SK-N-SH (cell line): ENCODE measurements at regions not wholly inside any gene's neighbourhood (a gene's known extent, or its start where the extent isn't known, plus 50 kb on each side); places are given as distances from the start of the nearest gene placed in this dataset.

Experiments used
- CTCF ChIA-PET: fragments of 300-600, 350-600 bp; formaldehyde crosslinking; extraction: SDS; loops from one replicate; lab custom pipeline; 2021; lab: Yijun Ruan, JAX
- POLR2A ChIA-PET: fragments of 350-600 bp; sonication (Branson Sonifier 250); formaldehyde crosslinking; extraction: SDS; loops from one replicate; lab custom pipeline; 2020; ENCODE audit warnings: antibody characterized with exemption, inconsistent platforms; lab: Yijun Ruan, JAX
- DNase-seq: peaks from one replicate; pipeline ENCODE4 v3.0.0; 2012
- H2AFZ ChIP-seq: fragments of 200-600 bp; sonication (generic); 2 replicates; pipeline ENCODE4 v1.8.1; 2016; ENCODE audit warnings: antibody characterized with exemption, mild to moderate bottlenecking, low read depth
- H3F3A ChIP-seq: fragments of 200-600 bp; sonication (generic); replicated peaks from 2 replicates; pipeline ENCODE3; 2016; ENCODE audit warnings: antibody characterized with exemption, mild to moderate bottlenecking; ENCODE audit not compliant: insufficient read depth
- H3K27ac ChIP-seq, 2 experiments: fragments of 200-500 bp in 1 of 2; fragments of 200-600 bp in 1 of 2; sonication (Bioruptor generic) in 1 of 2; sonication (generic), shearing (Covaris generic) in 1 of 2; 2 replicates each; pipeline versions ENCODE4 v1.5.1 to v1.6.1; 2014 to 2016; ENCODE audit warnings: low read depth in 2 of 2, inconsistent platforms in 1 of 2, low read length in 1 of 2, mild to moderate bottlenecking in 1 of 2, mixed read lengths in 1 of 2
- H3K27me3 ChIP-seq: fragments of 200-600 bp; sonication (generic), shearing (Covaris generic); 2 replicates; pipeline ENCODE4 v1.6.1; 2016; ENCODE audit warnings: mixed run types; ENCODE audit not compliant: insufficient read depth
- H3K36me3 ChIP-seq, 2 experiments: fragments of 200-500 bp in 1 of 2; fragments of 200-600 bp in 1 of 2; sonication (Bioruptor generic) in 1 of 2; sonication (generic) in 1 of 2; replicated peaks in 1 of 2; 2 replicates each; pipeline versions ENCODE3 to v1.5.1; 2014 to 2016; ENCODE audit warnings: low read length in 1 of 2, mild to moderate bottlenecking in 1 of 2; ENCODE audit not compliant: insufficient read depth in 2 of 2, control insufficient read depth in 1 of 2
- H3K4me1 ChIP-seq, 2 experiments: fragments of 200-500 bp in 1 of 2; fragments of 200-600 bp in 1 of 2; sonication (Bioruptor generic) in 1 of 2; sonication (generic), shearing (Covaris generic) in 1 of 2; 2 replicates each; pipeline versions ENCODE4 v1.5.1 to v1.6.1; 2014 to 2016; ENCODE audit warnings: low read depth in 1 of 2, low read length in 1 of 2, mixed run types in 1 of 2; ENCODE audit not compliant: insufficient read depth in 2 of 2, control insufficient read depth in 1 of 2
- H3K4me2 ChIP-seq: fragments of 200-600 bp; sonication (generic), shearing (Covaris generic); 2 replicates; pipeline ENCODE4 v1.6.1; 2017; ENCODE audit warnings: mixed run types
- H3K4me3 ChIP-seq, 2 experiments: fragments of 200-500 bp in 1 of 2; fragments of 200-600 bp in 1 of 2; sonication (Bioruptor generic) in 1 of 2; sonication (generic), shearing (Covaris generic) in 1 of 2; 2 replicates each; pipeline versions ENCODE4 v1.5.1 to v1.8.1; 2014 to 2016; ENCODE audit warnings: low read depth in 2 of 2, inconsistent platforms in 1 of 2, low read length in 1 of 2, mild to moderate bottlenecking in 1 of 2, mixed read lengths in 1 of 2, moderate library complexity in 1 of 2
- H3K79me2 ChIP-seq: fragments of 200-600 bp; sonication (generic); 2 replicates; pipeline ENCODE4 v1.8.1; 2017; ENCODE audit warnings: mild to moderate bottlenecking; ENCODE audit not compliant: insufficient read depth
- H3K9ac ChIP-seq: fragments of 200-600 bp; sonication (generic); 2 replicates; pipeline ENCODE4 v1.6.1; 2017; ENCODE audit warnings: mixed run types
- H3K9me2 ChIP-seq: fragments of 200-600 bp; sonication (generic); 2 replicates; pipeline ENCODE4 v1.6.1; 2017; ENCODE audit warnings: mixed run types
- H3K9me3 ChIP-seq: fragments of 200-600 bp; sonication (generic); 2 replicates; pipeline ENCODE4 v1.6.1; 2017; ENCODE audit warnings: mixed run types, mild to moderate bottlenecking, moderate library complexity
- H4K20me1 ChIP-seq: fragments of 200-600 bp; sonication (generic); 2 replicates; pipeline ENCODE4 v1.6.1; 2017; ENCODE audit warnings: mild to moderate bottlenecking, mixed run types; ENCODE audit not compliant: insufficient read depth
- ELF1 ChIP-seq: IDR thresholded peaks from 2 replicates; pipeline ENCODE4 v1.4.0; 2012
- EP300 ChIP-seq, 2 experiments: IDR thresholded peaks; 2 replicates each; pipeline versions ENCODE4 v1.4.0 to v1.6.1; 2012; ENCODE audit warnings: borderline replicate concordance in 1 of 2, low read depth in 1 of 2, low read length in 1 of 2
- FOXJ3 ChIP-seq: sonication (generic); formaldehyde crosslinking; IDR thresholded peaks from 2 replicates; pipeline ENCODE4 v1.5.1; 2020; ENCODE audit warnings: mild to moderate bottlenecking, missing genetic modification reagents
- JUND ChIP-seq: IDR thresholded peaks from 2 replicates; pipeline ENCODE4 v1.4.0; 2012
- MEF2A ChIP-seq: IDR thresholded peaks from 2 replicates; pipeline ENCODE4 v1.4.0; 2012; ENCODE audit warnings: low read depth, borderline replicate concordance
- NFIC ChIP-seq: IDR thresholded peaks from 2 replicates; pipeline ENCODE4 v1.4.0; 2012; ENCODE audit warnings: borderline replicate concordance
- NRF1 ChIP-seq: IDR thresholded peaks from 2 replicates; pipeline ENCODE4 v1.6.1; 2012; ENCODE audit warnings: low read depth, mild to moderate bottlenecking, low read length
- PBX3 ChIP-seq: IDR thresholded peaks from 2 replicates; pipeline ENCODE4; 2012
- POLR2AphosphoS5 ChIP-seq: IDR thresholded peaks from 2 replicates; pipeline ENCODE4 v1.6.1; 2012; ENCODE audit warnings: low read depth, low read length
- RCOR1 ChIP-seq: fragments of 150-350 bp; IDR thresholded peaks from 2 replicates; pipeline ENCODE4 v1.6.1; 2017; ENCODE audit warnings: antibody characterized with exemption, low read length
- REST ChIP-seq: IDR thresholded peaks from 2 replicates; pipeline ENCODE4 v1.6.1; 2012; ENCODE audit warnings: mild to moderate bottlenecking, low read depth, low read length, moderate library complexity
- RFX5 ChIP-seq: IDR thresholded peaks from 2 replicates; pipeline ENCODE4 v1.6.1; 2012; ENCODE audit warnings: mild to moderate bottlenecking, improper control_type of control experiment, low read length
- TCF12 ChIP-seq: IDR thresholded peaks from 2 replicates; pipeline ENCODE4 v1.4.0; 2012
- USF1 ChIP-seq: IDR thresholded peaks from 2 replicates; pipeline ENCODE4 v1.4.0; 2012; ENCODE audit warnings: low read depth, borderline replicate concordance
- USF2 ChIP-seq: fragments of 150-350 bp; IDR thresholded peaks from 2 replicates; pipeline ENCODE4 v1.6.1; 2017; ENCODE audit warnings: antibody characterized with exemption, low read length, low read depth, borderline replicate concordance
- YY1 ChIP-seq: IDR thresholded peaks from 2 replicates; pipeline ENCODE4 v1.4.0; 2012; ENCODE audit warnings: low read depth, mild to moderate bottlenecking
- ZBTB33 ChIP-seq: IDR thresholded peaks from 2 replicates; pipeline ENCODE4 v1.4.0; 2012; ENCODE audit warnings: low read depth, borderline replicate concordance
- WGBS: methylation state at CpG from one replicate; pipeline ENCODE4 v1.1.6; 2017; ENCODE audit warnings: low lambda C conversion rate; 5-methylcytosine and 5-hydroxymethylcytosine counted together

DNA sequence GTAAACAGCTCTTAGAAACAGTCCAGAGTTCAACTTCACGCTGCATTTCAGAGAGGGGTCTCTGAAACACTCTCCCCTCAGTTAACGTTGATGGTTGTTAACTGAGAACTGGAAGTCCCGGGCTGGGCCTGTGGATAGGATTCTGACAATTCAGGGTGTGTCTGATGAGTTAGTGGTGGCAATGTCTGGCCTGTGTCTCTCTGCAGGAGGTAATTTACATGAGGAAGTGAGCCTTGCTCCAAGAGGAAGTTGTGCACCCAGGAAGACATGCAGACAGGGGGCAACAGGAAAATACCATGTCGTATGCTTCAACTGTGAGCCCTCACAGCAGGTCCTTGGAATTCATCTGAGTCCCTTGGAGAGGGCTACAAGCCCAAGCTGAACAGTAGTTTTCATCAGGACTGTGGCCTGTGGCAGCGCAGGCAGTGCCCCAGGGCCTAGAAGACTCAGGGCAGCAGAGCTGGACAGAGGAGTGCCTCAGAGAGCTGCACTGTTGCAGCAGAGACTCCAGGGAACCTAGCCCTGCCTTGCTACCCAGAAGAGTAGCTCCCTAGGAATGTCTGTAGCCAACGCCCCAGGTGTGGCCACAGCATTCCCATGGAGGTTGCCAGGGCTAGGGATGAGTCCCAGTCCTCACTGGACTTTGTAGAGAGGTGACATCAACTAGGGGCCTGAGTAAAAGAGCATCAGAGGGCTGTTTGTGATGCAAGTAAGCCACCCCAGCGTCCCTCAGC, 104.6 kb upstream of the SELENOK start:
- CTCF ChIA-PET: no interaction called here
- H3K9ac ChIP-seq: no peak overlapping the region
- no peaks in the 10 kb centered on the region for H3K79me2 ChIP-seq
- no peaks in the 10 kb centered on the region for H3K9me2 ChIP-seq
- H3K27me3 ChIP-seq: no peaks in the 10 kb centered on the region
- 14% methylated on average over 7 of the region's 7 CpGs for WGBS
- no peak overlapping the region for H3K4me3 ChIP-seq
- no peak for TF ChIP-seq TCF12
- no peak for TF ChIP-seq NFIC
- no peak for TF ChIP-seq RCOR1
- TF ChIP-seq ELF1: no peak
- TF ChIP-seq POLR2AphosphoS5: no peak
- no peak for TF ChIP-seq EP300 (IDR thresholded peaks at IDR 0.05; ENCODE audit: borderline replicate concordance in 1 of 2, low read depth in 1 of 2, low read length in 1 of 2)
- no peak for TF ChIP-seq FOXJ3 (CRISPR knock-in tag)
- TF ChIP-seq YY1: no peak
- TF ChIP-seq USF2: no peak
- TF ChIP-seq USF1: no peak
- TF ChIP-seq JUND: no peak
- TF ChIP-seq, all 33 proteins: peak for 0
- Histone ChIP-seq H3K36me3 (no peaks in the 10 kb centered on the region), H3K9me3 (no peaks in the 10 kb centered on the region), H3F3A (no peaks in the 10 kb centered on the region), H4K20me1 (no peaks in the 10 kb centered on the region), H3K4me2 (no peak overlapping the region), H3K4me1 (no peaks in the 10 kb centered on the region), H2AFZ (no peak overlapping the region), H3K27ac (no peak overlapping the region)
- POLR2A ChIA-PET: no interaction called here
- no peak for DNase-seq

DNA sequence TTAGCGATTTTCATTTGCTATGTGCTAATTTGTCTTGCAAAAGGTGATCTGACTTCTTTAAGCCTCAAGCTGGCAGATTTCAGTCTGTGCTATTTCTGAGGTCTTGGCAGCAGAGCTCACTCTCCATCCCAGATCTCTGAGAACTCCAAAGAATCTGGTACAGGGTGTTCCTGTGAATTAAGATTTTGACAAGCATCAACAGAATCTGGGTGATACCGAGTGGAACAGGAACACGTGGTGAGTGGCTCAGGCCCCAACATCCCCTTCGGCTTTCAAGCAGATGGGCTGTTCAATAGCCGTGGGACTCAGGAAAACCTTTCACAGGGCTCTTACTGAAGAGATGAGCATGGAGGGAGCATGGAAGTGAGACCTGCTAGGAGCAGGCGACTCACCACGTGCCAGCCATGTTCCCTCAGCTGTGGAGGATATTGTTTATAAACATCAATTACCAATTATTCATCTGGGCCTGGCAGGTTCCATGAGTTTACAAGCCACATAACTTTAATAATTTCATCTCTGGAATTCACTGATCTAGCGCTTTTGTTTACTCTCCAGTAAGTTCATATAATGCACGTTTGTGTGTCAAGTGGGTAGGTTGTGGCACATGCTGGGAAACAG, 103.4 kb upstream of the SELENOK start:
- Histone ChIP-seq H2AFZ (no peak overlapping the region), H3K9me2 (no peaks in the 10 kb centered on the region), H3K79me2 (no peaks in the 10 kb centered on the region), H3K27me3 (no peaks in the 10 kb centered on the region), H3K4me2 (no peak overlapping the region), H3K4me3 (no peak overlapping the region), H3F3A (no peaks in the 10 kb centered on the region), H3K4me1 (no peaks in the 10 kb centered on the region), H3K9ac (no peak overlapping the region), H3K9me3 (no peaks in the 10 kb centered on the region), H4K20me1 (no peaks in the 10 kb centered on the region), H3K36me3 (no peaks in the 10 kb centered on the region), H3K27ac (no peak overlapping the region)
- DNase-seq: no peak
- WGBS: 17% methylated on average over 7 of the region's 9 CpGs
- POLR2A ChIA-PET: interaction anchor here (0.6 kb wide), 1 partner anchor 1947 kb away, joined by 3 read pairs; no protein-coding TSS in a partner anchor
- CTCF ChIA-PET: interaction anchor here (0.7 kb wide), 1 partner anchor 57 kb away, joined by 3 read pairs; no protein-coding TSS in a partner anchor
- TF ChIP-seq USF1: no peak
- TF ChIP-seq FOXJ3 (CRISPR knock-in tag): no peak
- TF ChIP-seq MEF2A: no peak
- TF ChIP-seq ELF1: no peak
- TF ChIP-seq RFX5: no peak
- TF ChIP-seq NRF1: no peak
- no peak for TF ChIP-seq ZBTB33
- TF ChIP-seq REST: no peak
- no peak for TF ChIP-seq PBX3
